ENCODE measurements at regions not wholly inside any gene's neighbourhood (a gene's known extent, or its start where the extent isn't known, plus 50 kb on each side); places are given as distances from the start of the nearest gene placed in this dataset.

DNA sequence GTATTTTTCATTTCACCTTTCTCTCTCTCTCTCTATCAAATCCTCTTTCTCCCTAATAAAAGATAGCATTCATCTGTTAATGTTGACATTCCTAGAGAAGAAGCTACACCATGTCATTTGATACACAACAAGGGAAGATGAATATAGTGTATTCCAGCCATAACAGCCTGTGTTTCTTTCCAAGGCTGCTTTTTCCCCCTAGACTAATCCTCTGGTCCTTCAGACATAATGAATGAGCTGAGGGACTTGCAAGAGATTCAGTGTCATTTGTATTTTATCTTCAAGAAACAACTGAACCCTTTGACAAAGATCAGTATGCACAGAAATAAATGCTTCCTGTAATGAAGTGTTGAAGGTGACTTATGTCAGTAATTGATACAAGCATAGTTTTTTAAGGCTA lies 284.0 kb upstream of the NXPH2 start:
- TF ChIP-seq, protein P1, sequence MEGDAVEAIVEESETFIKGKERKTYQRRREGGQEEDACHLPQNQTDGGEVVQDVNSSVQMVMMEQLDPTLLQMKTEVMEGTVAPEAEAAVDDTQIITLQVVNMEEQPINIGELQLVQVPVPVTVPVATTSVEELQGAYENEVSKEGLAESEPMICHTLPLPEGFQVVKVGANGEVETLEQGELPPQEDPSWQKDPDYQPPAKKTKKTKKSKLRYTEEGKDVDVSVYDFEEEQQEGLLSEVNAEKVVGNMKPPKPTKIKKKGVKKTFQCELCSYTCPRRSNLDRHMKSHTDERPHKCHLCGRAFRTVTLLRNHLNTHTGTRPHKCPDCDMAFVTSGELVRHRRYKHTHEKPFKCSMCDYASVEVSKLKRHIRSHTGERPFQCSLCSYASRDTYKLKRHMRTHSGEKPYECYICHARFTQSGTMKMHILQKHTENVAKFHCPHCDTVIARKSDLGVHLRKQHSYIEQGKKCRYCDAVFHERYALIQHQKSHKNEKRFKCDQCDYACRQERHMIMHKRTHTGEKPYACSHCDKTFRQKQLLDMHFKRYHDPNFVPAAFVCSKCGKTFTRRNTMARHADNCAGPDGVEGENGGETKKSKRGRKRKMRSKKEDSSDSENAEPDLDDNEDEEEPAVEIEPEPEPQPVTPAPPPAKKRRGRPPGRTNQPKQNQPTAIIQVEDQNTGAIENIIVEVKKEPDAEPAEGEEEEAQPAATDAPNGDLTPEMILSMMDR (IDR thresholded peaks at IDR 0.05) = no peak
- TF ChIP-seq POLR2AphosphoS5 (IDR thresholded peaks at IDR 0.05) = no peak

Measured in gastroesophageal sphincter (tissue), 3 donors.